HCT116 (cell line): ENCODE measurements at regions not wholly inside any gene's neighbourhood (a gene's known extent, or its start where the extent isn't known, plus 50 kb on each side); places are given as distances from the start of the nearest gene placed in this dataset.

Source experiments
- ATAC-seq: fragments of 200-7000 bp; cut with Tn5 transposase; 2 replicates; pipeline ENCODE4 v1.9.1; 2020; ENCODE audit warnings: mild to moderate bottlenecking, moderate library complexity
- BruUV-seq: library from RNA; stranded (reverse); fragments of 400-500 nt; replicated peaks from 2 replicates; lab custom pipeline; 2021; lab: Mats Ljungman, UMichigan
- CTCF ChIA-PET: fragments of 300-600 bp; sonication (Branson Sonifier 250); formaldehyde crosslinking; loops from one replicate; lab custom pipeline; 2021; ENCODE audit warnings: antibody characterized with exemption; lab: Charles Lee
- POLR2A ChIA-PET: fragments of 300-600, 350-600 bp; sonication (Branson Sonifier 250); formaldehyde crosslinking; loops from one replicate; lab custom pipeline; 2021; ENCODE audit warnings: antibody characterized with exemption; lab: Charles Lee
- RAD21 ChIA-PET, 2 experiments: fragments of 300-600 bp; sonication (Branson Sonifier 250); formaldehyde crosslinking; loops; one replicate each; lab custom pipeline; 2023; ENCODE audit warnings: low total read pairs in 2 of 2; ENCODE audit not compliant: uncharacterized antibody in 2 of 2, unreplicated experiment in 2 of 2, low non-redundant PET in 1 of 2; lab: Charles Lee
- DNase-seq: peaks from one replicate; pipeline ENCODE4 v3.0.0-alpha.2; 2010; ENCODE audit warnings: low read depth, low spot score
- H2AFZ ChIP-seq: fragments of 200-600 bp; shearing (Covaris generic), sonication (generic); 2 replicates; pipeline ENCODE4 v1.6.1; 2017; ENCODE audit warnings: low read depth, mixed run types, mixed read lengths, antibody characterized with exemption, low read length; ENCODE audit not compliant: poor library complexity, severe bottlenecking
- H3K27ac ChIP-seq: 2 replicates; pipeline ENCODE4 v1.5.1; 2012; ENCODE audit warnings: low read depth, low read length
- H3K27me3 ChIP-seq: fragments of 200-600 bp; sonication (generic); 2 replicates; pipeline ENCODE4 v1.6.1; 2016; ENCODE audit warnings: mixed run types, low read length, mixed read lengths; ENCODE audit not compliant: insufficient read depth
- H3K36me3 ChIP-seq, 2 experiments: fragments of 200-500 bp in 1 of 2; fragments of 200-600 bp in 1 of 2; sonication (Bioruptor generic) in 1 of 2; sonication (generic) in 1 of 2; 2 replicates each; pipeline versions ENCODE4 v1.5.1 to v1.6.1; 2014 to 2016; ENCODE audit warnings: low read length in 2 of 2, inconsistent platforms in 1 of 2, mixed read lengths in 1 of 2, mixed run types in 1 of 2; ENCODE audit not compliant: insufficient read depth in 2 of 2, control insufficient read depth in 1 of 2
- H3K4me1 ChIP-seq, 2 experiments: fragments of 200-600 bp in 1 of 2; sonication (generic) in 1 of 2; 2 replicates each; pipeline versions ENCODE4 v1.5.1 to v1.6.1; 2012 to 2017; ENCODE audit warnings: low read length in 2 of 2, inconsistent platforms in 1 of 2, mild to moderate bottlenecking in 1 of 2, mixed read lengths in 1 of 2, mixed run types in 1 of 2, moderate library complexity in 1 of 2; ENCODE audit not compliant: insufficient read depth in 2 of 2, control insufficient read depth in 1 of 2
- H3K4me2 ChIP-seq: fragments of 200-600 bp; sonication (generic); 2 replicates; pipeline ENCODE4 v1.6.1; 2017; ENCODE audit warnings: mixed run types, low read length, mixed read lengths
- H3K4me3 ChIP-seq, 2 experiments: fragments of 200-600 bp in 1 of 2; sonication (generic) in 1 of 2; replicated peaks in 1 of 2; 2 replicates each; pipeline ENCODE4 v1.5.1; 2011 to 2016; ENCODE audit warnings: low read length in 2 of 2, control low read depth in 1 of 2, low read depth in 1 of 2, mild to moderate bottlenecking in 1 of 2, mixed read lengths in 1 of 2, mixed run types in 1 of 2
- H3K79me2 ChIP-seq: fragments of 200-600 bp; sonication (generic); 2 replicates; pipeline ENCODE4 v1.6.1; 2017; ENCODE audit warnings: mild to moderate bottlenecking, mixed run types, low read length, moderate library complexity, mixed read lengths; ENCODE audit not compliant: insufficient read depth
- H3K9ac ChIP-seq: fragments of 200-600 bp; sonication (generic); 2 replicates; pipeline ENCODE4 v1.6.1; 2016; ENCODE audit warnings: low read length, mixed read lengths
- H3K9me2 ChIP-seq: fragments of 200-600 bp; sonication (generic), shearing (Covaris generic); 2 replicates; pipeline ENCODE4 v1.6.1; 2017; ENCODE audit warnings: mixed run types, mild to moderate bottlenecking, moderate library complexity; ENCODE audit not compliant: insufficient read depth
- H3K9me3 ChIP-seq, 2 experiments: fragments of 200-500 bp in 1 of 2; fragments of 200-600 bp in 1 of 2; sonication (Bioruptor generic) in 1 of 2; sonication (generic) in 1 of 2; 2 replicates each; pipeline ENCODE4 v1.6.1; 2014 to 2017; ENCODE audit warnings: low read length in 2 of 2, mixed read lengths in 2 of 2, inconsistent platforms in 1 of 2, low read depth in 1 of 2, mild to moderate bottlenecking in 1 of 2, mixed run types in 1 of 2, moderate library complexity in 1 of 2; ENCODE audit not compliant: control insufficient read depth in 1 of 2, insufficient read depth in 1 of 2
- H4K20me1 ChIP-seq: fragments of 200-600 bp; sonication (generic), shearing (Covaris generic); 2 replicates; pipeline ENCODE4 v1.6.1; 2017; ENCODE audit warnings: mixed run types, mild to moderate bottlenecking, moderate library complexity; ENCODE audit not compliant: insufficient read depth
- ELF1 ChIP-seq: IDR thresholded peaks from 2 replicates; pipeline ENCODE4 v1.6.1; 2012; ENCODE audit warnings: low read depth, borderline replicate concordance
- FOSL1 ChIP-seq: IDR thresholded peaks from 2 replicates; pipeline ENCODE4 v1.6.1; 2012; ENCODE audit warnings: low read depth
- JUND ChIP-seq: IDR thresholded peaks from 2 replicates; pipeline ENCODE4 v1.6.1; 2012
- MAX ChIP-seq: IDR thresholded peaks from 2 replicates; pipeline ENCODE4 v1.6.1; 2012
- ZBTB33 ChIP-seq: IDR thresholded peaks from 2 replicates; pipeline ENCODE4 v1.6.1; 2011; ENCODE audit warnings: mild to moderate bottlenecking, low read length, moderate library complexity; ENCODE audit not compliant: insufficient replicate concordance; ENCODE audit errors: extremely low read depth
- ZFX ChIP-seq: fragments of 450-650 bp; IDR thresholded peaks from 2 replicates; pipeline ENCODE4 v1.6.1; 2017
- intact Hi-C: fragments of 100-400 bp; cut with micrococcal nuclease; formaldehyde crosslinking; loops from 2 replicates; pipeline ENCODE4 v1.10.0; 2022
- TF ChIP-seq, protein P1 (sequence below), 3 experiments: fragments of 200-600 bp in 1 of 3; sonication (generic) in 1 of 3; IDR thresholded peaks in 2 of 3; conservative IDR thresholded peaks in 1 of 3; 2 replicates each; pipeline ENCODE4 v1.5.1; 2012 to 2017; ENCODE audit warnings: low read depth in 2 of 3, low read length in 2 of 3, antibody characterized with exemption in 1 of 3, borderline replicate concordance in 1 of 3, control low read depth in 1 of 3, mild to moderate bottlenecking in 1 of 3, mixed read lengths in 1 of 3, mixed run types in 1 of 3, moderate library complexity in 1 of 3; ENCODE audit not compliant: insufficient read depth in 1 of 3

DNA sequence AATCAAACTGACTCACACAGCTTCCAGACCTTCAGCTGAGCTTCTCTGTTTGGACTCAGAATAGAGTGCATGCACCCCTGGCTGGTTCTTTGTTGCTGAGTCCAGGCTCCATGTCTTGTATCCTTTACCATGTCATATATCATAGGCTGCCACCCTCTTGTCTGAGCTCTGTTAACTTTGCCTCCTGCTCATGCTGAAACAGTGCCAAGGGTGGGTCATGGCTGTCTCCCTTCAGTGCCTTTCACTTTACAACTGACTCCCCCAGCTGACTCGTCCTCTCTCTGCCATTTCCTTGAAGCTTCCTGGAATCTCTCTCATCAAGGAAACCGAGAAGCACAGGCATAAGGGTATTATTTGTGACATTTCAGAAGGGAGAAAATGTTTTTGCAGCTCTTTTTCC is 885.3 kb downstream of the TTLL7 start (continued):
- TF ChIP-seq, protein P1, sequence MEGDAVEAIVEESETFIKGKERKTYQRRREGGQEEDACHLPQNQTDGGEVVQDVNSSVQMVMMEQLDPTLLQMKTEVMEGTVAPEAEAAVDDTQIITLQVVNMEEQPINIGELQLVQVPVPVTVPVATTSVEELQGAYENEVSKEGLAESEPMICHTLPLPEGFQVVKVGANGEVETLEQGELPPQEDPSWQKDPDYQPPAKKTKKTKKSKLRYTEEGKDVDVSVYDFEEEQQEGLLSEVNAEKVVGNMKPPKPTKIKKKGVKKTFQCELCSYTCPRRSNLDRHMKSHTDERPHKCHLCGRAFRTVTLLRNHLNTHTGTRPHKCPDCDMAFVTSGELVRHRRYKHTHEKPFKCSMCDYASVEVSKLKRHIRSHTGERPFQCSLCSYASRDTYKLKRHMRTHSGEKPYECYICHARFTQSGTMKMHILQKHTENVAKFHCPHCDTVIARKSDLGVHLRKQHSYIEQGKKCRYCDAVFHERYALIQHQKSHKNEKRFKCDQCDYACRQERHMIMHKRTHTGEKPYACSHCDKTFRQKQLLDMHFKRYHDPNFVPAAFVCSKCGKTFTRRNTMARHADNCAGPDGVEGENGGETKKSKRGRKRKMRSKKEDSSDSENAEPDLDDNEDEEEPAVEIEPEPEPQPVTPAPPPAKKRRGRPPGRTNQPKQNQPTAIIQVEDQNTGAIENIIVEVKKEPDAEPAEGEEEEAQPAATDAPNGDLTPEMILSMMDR (IDR thresholded peaks at IDR 0.05 in 2 of 3, conservative IDR thresholded peaks at IDR 0.05 in 1 of 3; ENCODE audit: borderline replicate concordance in 1 of 3, insufficient read depth in 1 of 3, low read depth in 2 of 3, low read length in 2 of 3) = no peak
- TF ChIP-seq MAX = no peak
- TF ChIP-seq ELF1 = no peak
- no peak for TF ChIP-seq JUND
- TF ChIP-seq ZFX = no peak

DNA sequence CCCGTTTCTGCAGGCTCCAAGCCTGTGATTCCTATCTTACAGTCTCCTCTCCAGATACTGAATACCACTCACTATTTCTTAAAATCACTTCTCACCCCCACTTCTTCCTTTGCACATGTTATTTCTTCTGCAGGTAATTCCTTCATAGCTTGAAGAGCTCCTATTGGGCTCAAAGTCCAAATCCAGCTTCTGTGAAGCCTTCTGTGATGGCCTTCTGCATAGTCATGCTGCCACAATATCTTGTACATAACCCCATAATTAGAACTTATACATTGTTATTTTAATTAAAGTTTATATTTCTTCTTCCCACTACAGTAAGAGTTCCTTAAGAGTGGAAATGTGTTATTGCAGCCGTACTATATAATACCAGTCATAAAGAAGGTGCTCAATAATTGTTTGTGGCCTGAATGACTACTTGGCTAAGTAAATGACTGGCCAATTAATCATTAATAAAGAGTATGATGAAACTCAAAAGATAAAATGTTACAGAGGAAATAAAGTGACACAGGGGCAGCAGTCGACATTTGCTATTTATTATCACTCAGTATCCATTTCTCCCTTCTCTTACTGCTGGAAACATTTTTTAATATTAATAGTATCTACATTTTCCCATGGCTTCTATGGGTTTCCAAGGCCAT is 886.6 kb downstream of the TTLL7 start:
- Histone ChIP-seq H3K4me2 (no peak overlapping the region), H3K4me3 (no peak overlapping the region), H3K36me3 (no peaks in the 10 kb centered on the region), H2AFZ (no peak overlapping the region), H3K27ac (no peak overlapping the region), H3K79me2 (no peaks in the 10 kb centered on the region)
- no peak for DNase-seq
- ChIA-PET CTCF (no interaction called here), POLR2A (no interaction called here)
- no TSS peak for BruUV-seq
- intact Hi-C loops = no loop called here
- TF ChIP-seq FOSL1 (no peak), ZBTB33 (no peak)
- TF ChIP-seq, all 23 proteins: peak for 0
- no peaks in the 10 kb centered on the region for H3K9me2 ChIP-seq
- H3K4me1 ChIP-seq = no peaks in the 10 kb centered on the region
- no peaks in the 10 kb centered on the region; a peak in 1 of 4 replicates for H3K9me3 ChIP-seq
- RAD21 ChIA-PET = no interaction called here
- no peaks in the 10 kb centered on the region for H4K20me1 ChIP-seq
- H3K27me3 ChIP-seq = no peaks in the 10 kb centered on the region
- no peak overlapping the region for H3K9ac ChIP-seq
- no peak for ATAC-seq
